GM18858 (cell line): ENCODE measurements at regions not wholly inside any gene's neighbourhood (a gene's known extent, or its start where the extent isn't known, plus 50 kb on each side); places are given as distances from the start of the nearest gene placed in this dataset.
A peak's percentile ranks its signal among the peaks of the same experiment; 100 is the strongest.
"Not testable (repeated sequence)": the region's sequence is repeated elsewhere in the genome, so short reads cannot be mapped to it uniquely, and the experiment has no call there.

Source experiments
- ATAC-seq: cut with Tn5 transposase; IDR thresholded peaks from one replicate; pipeline ENCODE4 v1.9.1; 2021; ENCODE audit not compliant: unreplicated experiment

DNA sequence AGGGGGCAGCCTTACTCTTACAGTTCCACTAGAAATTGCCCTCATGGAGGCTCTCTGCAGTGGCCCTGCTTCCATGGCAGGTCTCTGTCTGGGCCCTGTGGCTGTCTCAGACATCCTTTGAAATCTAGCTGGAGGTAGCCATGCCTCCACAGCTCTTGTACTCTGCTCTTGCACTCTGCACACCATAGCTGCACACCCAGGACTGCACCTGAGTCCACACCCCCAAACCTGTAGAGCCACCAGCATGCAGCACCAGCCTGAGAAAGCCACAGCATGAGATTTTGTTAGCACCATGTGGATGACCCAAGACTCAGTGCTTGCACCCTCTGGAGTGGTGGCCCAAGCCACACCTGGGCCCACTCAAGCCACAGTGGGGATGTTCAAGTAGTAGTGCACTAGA lies 376.2 kb upstream of the RND3 start:
- no peak for ATAC-seq

DNA sequence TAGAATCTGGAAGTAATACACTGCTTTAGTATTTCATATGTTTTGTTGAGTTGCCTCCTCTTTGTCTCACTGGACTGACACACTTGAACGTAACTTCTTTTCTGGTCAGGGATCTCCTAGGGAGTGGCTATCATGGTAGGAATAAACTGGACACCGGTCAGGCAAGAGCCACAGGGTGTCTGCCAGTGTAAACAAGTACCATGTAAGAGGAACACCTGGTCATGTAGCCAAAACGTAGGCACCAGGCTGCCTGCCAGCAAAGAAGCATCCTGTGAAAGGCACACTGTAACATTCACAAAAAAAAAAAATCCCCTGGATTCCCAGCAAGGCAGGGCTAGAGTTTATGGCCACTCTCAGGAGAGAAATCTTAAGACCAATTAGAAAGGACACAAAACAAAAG lies 372.8 kb upstream of the RND3 start:
- ATAC-seq, result no peak

DNA sequence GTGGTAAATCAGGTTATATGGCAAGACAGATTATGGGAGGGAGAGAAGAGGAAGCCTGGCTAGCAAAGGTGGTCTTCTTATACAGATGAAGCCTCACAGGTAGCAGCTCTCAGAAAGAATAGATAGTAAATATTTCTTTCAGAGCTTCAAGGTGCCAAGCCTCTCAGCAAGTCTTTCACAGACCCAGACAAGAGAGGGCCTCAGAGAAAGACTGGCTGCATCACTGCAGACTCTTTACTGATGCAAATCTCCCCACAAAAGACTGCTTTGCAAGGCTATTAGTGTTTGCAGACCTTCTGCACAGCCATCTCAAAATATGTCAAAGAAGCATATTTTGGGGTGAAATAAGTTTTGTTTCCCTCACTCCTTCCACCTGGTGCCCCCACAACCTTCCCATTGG lies 372.4 kb upstream of the RND3 start:
- no peak for ATAC-seq

DNA sequence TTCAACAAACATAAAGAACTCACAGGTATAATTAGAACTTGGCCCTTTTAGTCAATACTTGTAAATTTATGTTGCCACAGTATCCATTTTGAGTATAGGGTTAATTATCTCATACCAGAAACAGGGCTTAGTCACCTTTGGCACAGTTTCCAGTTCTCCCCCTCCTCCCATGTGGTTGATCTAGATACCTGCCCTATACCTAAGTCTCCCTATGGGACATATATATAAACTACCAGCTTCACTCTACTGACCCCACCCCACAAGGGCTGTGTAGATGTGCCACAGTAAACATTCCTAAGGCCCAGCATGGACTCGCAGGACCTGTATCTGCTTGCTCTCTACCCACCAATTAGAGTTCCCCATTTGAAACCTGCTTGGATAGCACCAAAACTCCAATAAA lies 371.7 kb upstream of the RND3 start:
- ATAC-seq, result no peak

DNA sequence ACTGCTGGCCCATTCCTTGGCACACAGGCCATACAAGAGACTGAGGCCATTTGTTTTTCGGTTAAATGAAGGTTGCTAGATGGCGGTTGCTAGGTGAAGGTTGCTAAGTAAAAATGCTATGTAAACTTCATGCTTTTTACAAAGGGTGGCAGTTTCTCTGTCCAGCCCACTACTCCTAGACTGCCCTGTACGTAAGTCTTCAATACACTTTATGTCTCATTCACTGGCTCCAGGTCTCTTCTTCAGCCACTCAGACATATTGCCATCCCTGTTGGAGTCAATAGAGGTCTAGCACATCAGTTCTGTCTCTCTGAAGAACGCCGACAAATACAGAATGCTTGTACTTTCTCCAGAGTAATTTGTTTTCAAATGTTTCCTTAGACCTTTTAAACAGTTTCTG lies 370.9 kb upstream of the RND3 start:
- no peak for ATAC-seq

DNA sequence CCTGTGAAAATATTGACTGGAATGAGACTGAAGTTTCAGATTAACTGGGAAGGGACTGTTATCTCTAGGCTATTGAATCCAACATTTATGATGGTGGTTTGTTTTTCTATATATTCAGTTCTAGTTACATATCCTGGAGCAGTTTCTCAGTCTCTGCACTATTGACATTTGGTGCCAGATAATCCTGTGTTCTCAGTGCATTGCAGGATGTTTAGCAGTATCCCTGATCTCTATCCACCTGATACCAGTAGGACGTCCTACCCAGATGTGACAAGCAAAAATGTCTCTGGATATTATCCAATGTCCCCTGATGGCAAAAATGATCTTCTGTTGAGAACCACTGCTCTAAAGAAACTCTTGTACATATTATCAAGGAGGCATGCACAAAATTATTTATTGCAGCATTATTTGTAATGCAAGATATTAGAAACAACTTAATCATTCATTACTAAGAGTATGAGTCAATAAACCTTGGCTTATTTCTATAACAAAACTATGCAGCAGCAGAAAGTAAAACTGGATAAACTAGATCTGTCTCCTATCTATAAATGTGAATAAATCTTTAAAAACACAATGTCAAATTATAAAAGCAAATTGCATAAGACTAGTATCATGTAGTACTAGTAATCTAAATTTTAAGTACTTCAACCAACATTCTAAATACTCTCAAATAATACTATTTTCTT lies 369.3 kb upstream of the RND3 start:
- ATAC-seq, result no peak

DNA sequence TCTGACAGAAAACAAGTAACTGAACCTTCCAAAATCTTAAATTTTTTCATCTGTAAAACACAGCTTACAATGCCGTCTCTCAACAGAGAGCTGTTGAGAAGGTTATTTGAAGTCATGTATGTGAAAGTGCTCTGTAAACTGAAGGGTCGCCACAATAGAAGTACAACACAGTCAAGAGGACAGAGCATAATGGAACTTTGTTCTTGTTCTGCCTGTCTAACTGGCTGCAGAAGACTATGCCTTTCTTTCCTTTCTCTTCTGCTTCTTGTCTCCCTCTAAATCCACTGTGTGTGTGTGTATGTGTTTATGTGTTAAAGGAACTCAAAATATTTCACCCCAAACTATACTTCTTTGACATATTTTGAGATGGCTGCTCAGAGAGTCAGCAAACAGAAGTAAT lies 365.8 kb upstream of the RND3 start:
- no peak for ATAC-seq

DNA sequence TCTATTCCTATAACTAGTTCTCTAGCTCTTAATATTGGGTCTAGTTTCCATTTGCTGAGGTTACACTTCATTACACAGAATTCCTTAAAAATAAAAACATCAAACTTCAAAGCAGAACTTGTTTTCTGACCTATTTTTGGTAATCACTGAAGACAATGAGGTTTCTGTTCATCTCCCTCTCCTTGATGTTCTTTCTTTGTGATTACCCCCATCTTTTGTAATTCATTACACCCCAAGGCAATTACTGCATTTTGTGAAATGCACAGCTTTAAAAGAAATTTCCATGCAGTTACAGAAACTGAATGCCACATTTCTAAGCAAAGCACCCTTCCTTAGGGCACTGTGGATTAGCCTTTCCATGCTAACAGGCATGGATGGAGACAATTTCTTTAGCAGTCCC lies 363.2 kb upstream of the RND3 start:
- no peak for ATAC-seq

DNA sequence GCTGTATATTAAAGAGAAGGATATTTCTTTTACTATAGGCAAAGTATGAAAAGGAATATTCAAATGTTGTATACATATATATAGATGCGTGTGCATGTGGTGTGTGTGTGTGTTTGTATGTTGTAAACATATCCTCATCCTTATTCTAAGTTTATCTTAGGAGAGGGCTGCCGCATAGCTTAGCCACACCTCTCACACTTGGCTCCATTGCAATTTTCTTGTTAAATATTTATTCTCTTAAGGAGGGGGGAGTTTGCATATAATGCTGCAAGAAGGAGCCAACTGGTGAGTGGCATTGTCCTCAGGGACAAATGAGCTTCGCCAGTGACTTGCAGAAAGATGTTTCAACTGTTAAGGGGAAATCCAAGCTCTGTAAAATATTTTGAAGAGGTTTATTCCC lies 360.1 kb upstream of the RND3 start:
- ATAC-seq, result no peak

DNA sequence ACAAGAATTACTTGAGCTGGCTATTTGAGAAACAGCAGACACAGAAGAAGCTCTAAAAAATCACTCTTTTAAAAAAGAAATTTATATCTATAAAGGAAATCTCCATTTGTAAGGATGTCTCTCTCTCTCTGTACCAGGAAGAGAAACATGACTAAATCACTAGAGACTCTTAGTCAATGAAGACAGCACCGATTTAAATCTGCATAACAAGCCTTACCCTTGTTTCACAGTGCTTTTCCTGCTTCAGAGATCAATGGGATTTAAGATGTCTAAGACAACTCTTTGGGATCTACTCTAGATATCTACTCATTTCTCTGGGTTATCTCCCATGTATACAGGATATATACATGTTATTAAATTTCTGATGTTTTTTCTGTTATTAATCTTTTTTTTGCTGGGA lies 359.2 kb upstream of the RND3 start:
- ATAC-seq, result no peak

DNA sequence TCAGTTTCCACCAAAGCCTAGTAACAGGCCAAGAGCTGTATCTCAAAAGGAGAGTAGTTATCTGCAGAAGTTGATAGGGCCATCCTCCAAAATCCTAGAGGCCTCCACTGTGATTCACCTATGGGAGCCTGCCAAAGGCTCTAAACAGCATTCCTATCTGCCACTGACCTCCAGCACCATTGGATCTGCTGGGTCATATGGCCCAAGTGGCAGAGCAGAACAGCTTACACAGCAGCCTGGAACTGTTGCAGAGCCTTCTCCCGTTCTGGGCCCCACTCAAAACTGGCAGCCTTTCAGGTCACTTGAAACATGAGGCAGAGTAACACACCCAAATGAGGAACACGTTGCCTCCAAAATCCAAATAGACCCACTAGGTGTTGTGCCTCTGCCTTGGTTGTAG lies 345.2 kb upstream of the RND3 start:
- no peak for ATAC-seq

DNA sequence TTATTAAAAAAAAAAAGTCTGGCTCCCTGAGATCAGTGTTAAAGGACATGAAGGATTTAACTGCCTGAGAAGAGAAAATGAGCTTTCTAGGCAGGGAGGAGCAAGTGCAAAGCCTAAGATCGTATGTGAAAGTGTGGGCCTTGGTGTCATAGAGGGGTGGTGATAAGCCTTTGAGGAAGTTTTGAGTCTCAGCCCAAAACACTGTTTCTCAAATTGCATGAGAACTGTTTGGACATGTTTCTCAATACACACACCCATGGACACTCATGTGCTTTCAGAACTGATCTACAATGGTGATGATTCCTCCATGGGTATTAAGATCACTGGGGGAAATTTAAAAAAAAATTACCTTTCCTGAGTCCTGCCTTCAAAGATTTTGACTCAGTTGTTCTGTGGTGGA lies 336.7 kb upstream of the RND3 start:
- no peak for ATAC-seq

DNA sequence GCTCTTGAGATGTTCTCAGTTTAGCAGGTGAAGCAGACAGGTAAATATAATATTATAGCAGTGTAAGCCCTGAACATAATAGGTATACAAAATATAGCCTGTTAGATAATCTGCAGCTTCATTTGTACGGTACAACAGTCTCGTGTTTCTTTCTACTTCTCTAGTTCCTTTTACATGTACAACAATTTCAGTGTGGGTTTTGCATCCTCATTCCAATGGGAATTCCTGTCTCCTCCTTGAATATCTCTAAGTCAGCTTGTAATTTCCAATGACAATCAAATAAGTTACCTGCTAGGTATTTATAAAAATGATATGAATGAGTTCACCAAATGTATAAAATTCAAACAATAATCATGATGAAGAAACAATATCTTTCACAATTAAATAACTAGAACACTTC lies 330.0 kb upstream of the RND3 start:
- ATAC-seq, result no peak

DNA sequence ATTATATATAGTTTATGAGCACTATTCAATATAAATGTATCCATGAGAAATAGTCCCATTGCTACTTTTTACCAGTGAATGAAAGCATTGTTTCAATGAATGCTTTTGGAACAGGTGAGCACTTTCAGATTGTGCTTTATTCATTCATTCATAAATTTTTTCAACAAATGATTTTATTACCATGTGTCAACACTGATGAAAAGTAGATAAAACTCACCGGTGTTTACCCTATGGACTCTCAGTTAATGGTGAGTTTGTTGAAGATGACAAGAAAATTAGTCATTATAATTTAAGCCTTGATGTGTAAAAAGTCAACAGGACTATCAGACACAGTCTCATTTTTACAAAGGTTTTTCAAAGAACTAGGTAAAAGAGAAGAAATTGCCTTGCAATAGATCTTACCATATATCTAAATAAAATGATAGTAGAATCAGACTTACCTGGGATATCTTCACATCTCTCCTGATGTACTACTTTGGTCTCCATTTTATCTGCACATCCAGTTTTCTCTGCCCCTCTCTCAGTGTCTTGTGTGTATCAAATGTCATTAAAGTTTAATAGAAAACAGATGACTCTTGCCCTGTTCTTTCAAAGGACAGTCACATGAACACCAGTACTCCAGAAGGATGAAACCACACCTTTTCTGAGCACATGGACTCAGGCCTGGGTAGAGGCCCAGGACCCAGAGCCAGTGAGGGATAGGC lies 325.3 kb upstream of the RND3 start:
- ATAC-seq, result no peak

DNA sequence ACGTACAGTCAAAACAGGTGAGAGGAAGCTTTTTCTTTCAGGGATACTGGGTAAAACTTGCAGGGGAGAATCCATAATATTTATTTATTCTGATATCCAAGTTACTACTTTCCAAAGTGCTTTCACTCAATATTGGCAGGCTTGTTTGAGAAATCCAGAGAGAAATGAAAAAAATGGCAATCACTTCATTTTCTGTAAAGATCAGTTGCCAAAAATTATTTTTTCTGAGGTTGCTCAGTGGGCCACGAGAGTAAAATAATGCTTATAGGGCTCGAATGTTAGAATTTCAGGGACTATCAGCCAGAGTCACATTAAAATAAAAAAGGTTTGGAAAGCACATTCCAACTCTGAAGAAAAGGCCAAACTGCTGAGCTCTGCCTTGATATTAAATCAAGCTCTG lies 324.6 kb upstream of the RND3 start:
- ATAC-seq, result no peak

DNA sequence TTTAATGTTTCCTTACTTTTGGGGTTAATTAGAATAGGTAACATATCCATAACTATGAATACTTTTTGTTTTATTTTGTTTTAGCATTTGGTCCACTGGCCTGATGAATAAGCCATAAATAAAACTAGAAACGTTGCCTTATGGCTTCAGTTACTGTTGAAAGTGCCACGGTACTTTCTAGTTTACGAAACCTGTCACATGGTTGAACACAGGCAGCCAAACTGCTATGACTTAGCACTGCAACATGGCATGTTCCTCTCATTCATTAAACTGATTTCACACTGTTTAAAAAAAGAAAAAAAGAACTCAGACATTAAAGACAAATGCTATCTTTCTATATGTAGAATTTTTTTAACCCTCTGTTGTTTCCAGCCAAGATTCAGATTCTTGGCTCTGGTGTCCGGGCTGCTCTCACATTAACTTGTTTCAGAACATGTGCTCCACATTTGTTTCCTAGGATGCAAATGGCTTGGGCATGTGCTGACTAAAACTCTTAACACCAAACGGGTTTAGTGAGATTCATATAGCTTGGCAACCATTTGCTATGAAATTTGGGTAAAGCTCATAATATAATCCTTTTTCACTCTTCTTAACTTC lies 323.9 kb upstream of the RND3 start:
- peak; percentile 65 for ATAC-seq

DNA sequence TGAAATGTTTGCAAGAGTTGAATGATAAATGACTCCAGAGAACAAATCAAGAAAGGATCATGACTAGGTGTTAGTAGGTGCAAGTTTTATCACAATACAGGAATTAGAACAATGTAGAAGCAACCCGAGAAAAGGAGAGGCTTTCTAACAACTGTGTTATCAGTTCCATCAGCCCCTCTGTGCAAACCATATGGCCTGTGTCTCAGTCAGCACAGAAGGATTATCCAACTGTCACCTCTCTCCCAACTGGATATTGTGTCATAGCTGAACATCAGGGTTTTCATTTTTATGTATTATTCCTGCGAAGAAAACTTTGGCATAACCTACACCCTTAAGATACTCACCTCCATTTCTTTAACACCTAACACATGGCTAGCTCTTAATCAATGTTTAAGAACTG lies 321.6 kb upstream of the RND3 start:
- no peak for ATAC-seq

DNA sequence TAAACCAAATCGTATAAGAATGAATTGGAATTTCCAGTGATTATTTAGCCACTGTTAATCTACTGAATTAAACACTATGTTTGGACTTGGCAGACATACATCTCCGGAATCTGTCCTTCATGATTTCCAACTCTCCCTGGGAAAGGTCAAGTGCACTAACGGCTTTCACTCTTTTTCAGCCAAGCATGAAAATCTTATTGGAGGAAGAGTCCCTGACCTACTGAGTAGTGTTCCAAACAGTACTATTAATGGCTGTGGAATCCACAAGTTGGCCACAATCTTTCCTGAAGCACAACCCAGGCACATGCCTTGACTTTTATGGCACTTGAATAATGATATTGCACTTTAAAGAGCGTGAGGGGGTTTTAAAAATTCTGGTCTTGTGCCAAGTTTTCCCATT lies 318.9 kb upstream of the RND3 start:
- ATAC-seq, result no peak

DNA sequence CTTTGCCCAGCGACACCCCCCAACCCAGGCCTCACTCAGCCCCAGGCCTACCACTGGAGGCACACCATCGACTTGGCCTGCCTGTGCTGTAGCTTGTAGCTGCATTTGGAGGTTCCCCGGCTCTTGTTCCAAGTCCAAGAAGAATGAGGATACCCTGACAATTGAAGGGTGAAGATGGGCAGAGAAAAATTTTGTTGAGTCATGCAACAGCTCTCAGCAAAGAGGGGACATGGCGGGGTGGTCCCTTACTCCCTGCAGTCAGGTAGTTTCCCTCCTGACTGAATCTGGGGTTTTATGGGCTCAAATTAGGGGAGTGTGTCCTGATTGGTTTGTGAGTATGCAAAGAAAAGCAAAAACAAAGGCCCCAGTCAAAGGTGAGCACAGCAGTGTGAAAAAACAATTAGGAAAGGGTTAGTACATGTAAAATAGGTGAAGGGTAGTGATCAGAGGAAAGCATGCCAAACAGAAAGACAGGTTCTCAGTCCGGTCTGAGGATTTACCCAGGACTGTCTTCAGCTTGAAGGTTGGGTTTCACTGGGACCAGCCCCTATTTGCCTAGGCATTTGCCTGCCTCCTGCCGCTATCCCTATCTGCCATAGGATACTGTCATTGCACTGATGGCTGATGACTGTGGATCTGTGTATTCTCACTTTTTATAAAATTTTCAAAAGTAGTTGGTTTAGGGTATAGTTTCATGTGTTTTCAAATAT lies 316.4 kb upstream of the RND3 start:
- ATAC-seq, result no peak

DNA sequence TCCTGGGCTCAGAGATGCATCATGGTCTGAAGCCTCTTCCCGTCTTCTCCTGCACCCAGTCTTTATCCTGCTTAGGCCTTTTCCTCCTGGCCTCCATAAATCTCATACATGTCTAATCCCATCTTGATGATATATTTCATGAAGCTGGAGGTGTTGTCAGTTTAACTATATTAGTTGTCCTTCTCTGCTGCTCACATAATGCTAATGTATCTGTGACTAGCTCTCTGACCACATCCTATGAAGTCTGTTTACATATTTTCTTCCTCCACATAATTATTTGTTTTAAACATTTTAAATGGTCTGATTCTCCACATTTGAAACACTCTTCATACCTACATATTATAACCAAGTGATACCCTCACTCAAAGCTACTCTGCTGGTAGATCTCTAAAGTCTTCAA lies 315.2 kb upstream of the RND3 start:
- ATAC-seq, result no peak

DNA sequence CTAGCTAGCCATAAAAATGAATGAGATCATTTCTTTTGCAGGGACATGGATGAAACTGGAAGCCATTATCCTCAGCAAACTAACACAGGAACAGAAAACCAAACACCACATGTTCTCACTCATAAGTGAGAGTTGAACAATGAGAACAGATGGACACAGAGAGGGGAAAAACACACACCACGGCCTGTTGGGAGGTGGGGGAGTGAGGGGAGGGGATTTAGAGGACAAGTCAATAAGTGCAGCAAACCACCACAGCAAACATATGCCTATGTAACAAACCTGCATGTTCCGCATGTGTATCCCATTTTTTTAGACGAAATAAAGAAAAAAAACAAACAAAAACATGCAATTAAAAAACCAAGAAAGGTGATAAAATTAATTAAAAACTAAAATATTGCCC lies 308.8 kb upstream of the RND3 start:
- not testable (repeated sequence) for ATAC-seq

DNA sequence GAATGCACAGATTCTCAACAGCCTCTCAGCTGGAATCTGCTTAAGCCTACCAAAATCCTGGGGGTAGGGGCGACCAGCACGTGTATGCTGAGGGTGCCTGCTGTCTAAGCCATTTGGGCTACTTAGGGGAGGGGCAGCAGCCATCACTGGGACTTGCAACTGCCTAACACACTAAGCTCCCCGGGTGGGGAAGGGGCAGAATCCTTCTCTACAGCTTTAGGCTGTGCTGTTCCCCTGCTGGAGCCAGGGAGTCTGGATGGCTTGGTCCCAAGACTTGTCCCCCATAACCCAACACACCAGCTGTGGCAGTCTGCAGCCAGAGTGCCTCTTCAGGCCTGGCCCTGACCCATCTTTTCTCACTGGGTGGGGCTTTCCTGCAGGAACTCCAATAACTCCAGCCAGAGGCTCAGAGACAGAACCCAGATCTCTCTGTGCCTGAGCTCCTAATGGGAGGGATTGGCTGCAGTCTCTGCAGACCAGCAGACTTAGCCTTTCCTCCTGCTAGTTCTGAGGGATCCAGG lies 305.4 kb upstream of the RND3 start:
- ATAC-seq, result no peak
